GM23338 (cell line): ENCODE measurements at regions not wholly inside any gene's neighbourhood (a gene's known extent, or its start where the extent isn't known, plus 50 kb on each side); places are given as distances from the start of the nearest gene placed in this dataset.

Source experiments
- ATAC-seq: fragments of 200-7000 bp; cut with Tn5 transposase; 3 replicates; pipeline ENCODE4 v1.9.1; 2020
- DNase-seq: peaks from one replicate; pipeline ENCODE4 v3.0.0-alpha.2; 2015; ENCODE audit warnings: low spot score
- H2AFZ ChIP-seq: fragments of 200-600 bp; sonication (generic); 2 replicates; pipeline ENCODE4 v1.8.0; 2016; ENCODE audit warnings: antibody characterized with exemption, mild to moderate bottlenecking, moderate library complexity
- H3F3A ChIP-seq: fragments of 200-600 bp; sonication (generic); replicated peaks from 2 replicates; pipeline ENCODE4 v1.8.0; 2017; ENCODE audit warnings: antibody characterized with exemption, mixed run types, low read depth
- H3K27ac ChIP-seq: fragments of 200-600 bp; sonication (generic); 2 replicates; pipeline ENCODE4 v1.6.1; 2016; ENCODE audit warnings: low read depth
- H3K27me3 ChIP-seq: fragments of 200-600 bp; sonication (generic); 2 replicates; pipeline ENCODE4 v1.8.0; 2016; ENCODE audit warnings: mild to moderate bottlenecking, mixed run types, moderate library complexity; ENCODE audit not compliant: insufficient read depth
- H3K36me3 ChIP-seq: fragments of 200-600 bp; sonication (generic); 2 replicates; pipeline ENCODE4 v1.8.0; 2016; ENCODE audit warnings: mild to moderate bottlenecking; ENCODE audit not compliant: insufficient read depth
- H3K4me1 ChIP-seq: fragments of 200-600 bp; sonication (generic); 2 replicates; pipeline ENCODE4 v1.8.0; 2016; ENCODE audit warnings: mild to moderate bottlenecking, moderate library complexity; ENCODE audit not compliant: insufficient read depth
- H3K4me2 ChIP-seq: fragments of 200-600 bp; sonication (generic); 2 replicates; pipeline ENCODE4 v1.7.1; 2017; ENCODE audit warnings: mixed run types
- H3K4me3 ChIP-seq: fragments of 200-600 bp; sonication (generic); 2 replicates; pipeline ENCODE4 v1.6.1; 2016; ENCODE audit warnings: mixed run types
- H3K79me2 ChIP-seq: fragments of 200-600 bp; sonication (generic); replicated peaks from 2 replicates; pipeline ENCODE4 v1.8.0; 2017; ENCODE audit warnings: mild to moderate bottlenecking; ENCODE audit not compliant: insufficient read depth
- H3K9me2 ChIP-seq: fragments of 200-600 bp; sonication (generic); 2 replicates; pipeline ENCODE4 v1.8.0; 2017; ENCODE audit not compliant: insufficient read depth
- H4K20me1 ChIP-seq: fragments of 200-600 bp; sonication (generic); replicated peaks from 2 replicates; pipeline ENCODE4 v1.8.0; 2017; ENCODE audit warnings: mild to moderate bottlenecking; ENCODE audit not compliant: insufficient read depth
- H3K27ac Mint-ChIP-seq: 2 replicates; pipeline ENCODE4 v1.8.0; 2020; ENCODE audit warnings: inconsistent platforms, mild to moderate bottlenecking, moderate library complexity, mixed read lengths
- H3K27me3 Mint-ChIP-seq: 3 replicates; pipeline ENCODE4 v1.8.0; 2022; ENCODE audit warnings: low read depth, mild to moderate bottlenecking, moderate library complexity, mixed read lengths, inconsistent platforms; ENCODE audit not compliant: insufficient read depth, poor library complexity
- H3K36me3 Mint-ChIP-seq: 3 replicates; pipeline ENCODE4 v1.8.0; 2021; ENCODE audit warnings: low read depth, mild to moderate bottlenecking, inconsistent platforms, moderate library complexity, mixed read lengths
- H3K4me1 Mint-ChIP-seq: 3 replicates; pipeline ENCODE4 v1.8.0; 2020; ENCODE audit warnings: mild to moderate bottlenecking, inconsistent platforms, mixed read lengths
- H3K4me3 Mint-ChIP-seq: 3 replicates; pipeline ENCODE4 v1.8.0; 2021; ENCODE audit warnings: moderate library complexity, mild to moderate bottlenecking, inconsistent platforms, mixed read lengths
- H3K9me3 Mint-ChIP-seq: 3 replicates; pipeline ENCODE4 v1.8.0; 2020; ENCODE audit warnings: moderate library complexity, mild to moderate bottlenecking, inconsistent platforms, mixed read lengths
- CREB1 ChIP-seq: fragments of 250-450 bp; sonication (Bioruptor Pico); IDR thresholded peaks from 2 replicates; pipeline ENCODE4 v1.5.0; 2020; ENCODE audit warnings: low read depth, mild to moderate bottlenecking, moderate library complexity
- EZH2phosphoT487 ChIP-seq: fragments of 200-600 bp; sonication (generic); IDR thresholded peaks from one replicate; pipeline ENCODE4 v1.8.1; 2018; ENCODE audit warnings: antibody characterized with exemption; ENCODE audit not compliant: unreplicated experiment
- ZNF462 ChIP-seq: fragments of 250-450 bp; sonication (Bioruptor Pico); IDR thresholded peaks from 2 replicates; pipeline ENCODE4 v1.5.0; 2020; ENCODE audit warnings: mild to moderate bottlenecking, moderate library complexity
- TF ChIP-seq, protein P1 (sequence below): IDR thresholded peaks from one replicate; pipeline ENCODE4 v1.6.1; 2018; ENCODE audit warnings: antibody characterized with exemption; ENCODE audit not compliant: unreplicated experiment
- TF ChIP-seq, protein P2 (sequence below): IDR thresholded peaks from 2 replicates; pipeline ENCODE4 v1.6.1; 2016; ENCODE audit warnings: antibody characterized with exemption
- TF ChIP-seq, protein P3 (sequence below), 2 experiments: fragments of 200-600 bp in 1 of 2; sonication (generic) in 1 of 2; conservative IDR thresholded peaks; 2 replicates each; pipeline versions ENCODE4 v1.5.1 to v1.6.1; 2016 to 2017; ENCODE audit warnings: antibody characterized with exemption in 2 of 2, low read depth in 2 of 2, mild to moderate bottlenecking in 2 of 2, moderate library complexity in 1 of 2

DNA sequence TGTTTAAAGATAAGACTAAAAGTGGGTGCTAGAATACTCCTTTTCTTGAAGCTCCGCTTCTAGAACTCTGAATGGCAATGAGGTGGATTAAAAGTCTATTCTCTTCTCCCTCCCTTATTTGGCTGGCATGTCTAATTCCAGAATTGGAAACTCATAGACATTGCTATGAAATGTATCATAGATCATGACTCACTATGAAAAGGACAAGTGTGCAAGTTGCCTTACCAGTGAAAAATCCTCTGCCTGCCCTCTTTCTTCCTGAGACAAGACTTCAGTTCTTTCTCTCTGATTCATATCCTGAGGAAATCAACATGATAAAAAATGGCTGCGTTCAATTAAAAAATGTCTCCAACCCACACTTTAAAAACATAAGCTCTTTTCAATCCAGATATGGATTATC, 73.2 kb upstream of the BLID start:
- H3K36me3 ChIP-seq = no peaks in the 10 kb centered on the region
- H3K9me2 ChIP-seq = no peaks in the 10 kb centered on the region
- H2AFZ ChIP-seq = no peak overlapping the region
- Mint-ChIP-seq H3K4me1 (no peaks in the 10 kb centered on the region), H3K9me3 (no peaks in the 10 kb centered on the region), H3K27ac (no peak overlapping the region), H3K36me3 (no peaks in the 10 kb centered on the region), H3K27me3 (peaks cover 3% of the 10 kb centered on the region), H3K4me3 (no peak overlapping the region)
- no peaks in the 10 kb centered on the region for H3K79me2 ChIP-seq
- no peaks in the 10 kb centered on the region for H4K20me1 ChIP-seq
- H3K4me3 ChIP-seq = no peak overlapping the region
- no peak for ATAC-seq
- no peak for DNase-seq
- no peaks in the 10 kb centered on the region for H3F3A ChIP-seq
- TF ChIP-seq, protein P1, sequence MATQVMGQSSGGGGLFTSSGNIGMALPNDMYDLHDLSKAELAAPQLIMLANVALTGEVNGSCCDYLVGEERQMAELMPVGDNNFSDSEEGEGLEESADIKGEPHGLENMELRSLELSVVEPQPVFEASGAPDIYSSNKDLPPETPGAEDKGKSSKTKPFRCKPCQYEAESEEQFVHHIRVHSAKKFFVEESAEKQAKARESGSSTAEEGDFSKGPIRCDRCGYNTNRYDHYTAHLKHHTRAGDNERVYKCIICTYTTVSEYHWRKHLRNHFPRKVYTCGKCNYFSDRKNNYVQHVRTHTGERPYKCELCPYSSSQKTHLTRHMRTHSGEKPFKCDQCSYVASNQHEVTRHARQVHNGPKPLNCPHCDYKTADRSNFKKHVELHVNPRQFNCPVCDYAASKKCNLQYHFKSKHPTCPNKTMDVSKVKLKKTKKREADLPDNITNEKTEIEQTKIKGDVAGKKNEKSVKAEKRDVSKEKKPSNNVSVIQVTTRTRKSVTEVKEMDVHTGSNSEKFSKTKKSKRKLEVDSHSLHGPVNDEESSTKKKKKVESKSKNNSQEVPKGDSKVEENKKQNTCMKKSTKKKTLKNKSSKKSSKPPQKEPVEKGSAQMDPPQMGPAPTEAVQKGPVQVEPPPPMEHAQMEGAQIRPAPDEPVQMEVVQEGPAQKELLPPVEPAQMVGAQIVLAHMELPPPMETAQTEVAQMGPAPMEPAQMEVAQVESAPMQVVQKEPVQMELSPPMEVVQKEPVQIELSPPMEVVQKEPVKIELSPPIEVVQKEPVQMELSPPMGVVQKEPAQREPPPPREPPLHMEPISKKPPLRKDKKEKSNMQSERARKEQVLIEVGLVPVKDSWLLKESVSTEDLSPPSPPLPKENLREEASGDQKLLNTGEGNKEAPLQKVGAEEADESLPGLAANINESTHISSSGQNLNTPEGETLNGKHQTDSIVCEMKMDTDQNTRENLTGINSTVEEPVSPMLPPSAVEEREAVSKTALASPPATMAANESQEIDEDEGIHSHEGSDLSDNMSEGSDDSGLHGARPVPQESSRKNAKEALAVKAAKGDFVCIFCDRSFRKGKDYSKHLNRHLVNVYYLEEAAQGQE = no peak
- TF ChIP-seq, protein P2, sequence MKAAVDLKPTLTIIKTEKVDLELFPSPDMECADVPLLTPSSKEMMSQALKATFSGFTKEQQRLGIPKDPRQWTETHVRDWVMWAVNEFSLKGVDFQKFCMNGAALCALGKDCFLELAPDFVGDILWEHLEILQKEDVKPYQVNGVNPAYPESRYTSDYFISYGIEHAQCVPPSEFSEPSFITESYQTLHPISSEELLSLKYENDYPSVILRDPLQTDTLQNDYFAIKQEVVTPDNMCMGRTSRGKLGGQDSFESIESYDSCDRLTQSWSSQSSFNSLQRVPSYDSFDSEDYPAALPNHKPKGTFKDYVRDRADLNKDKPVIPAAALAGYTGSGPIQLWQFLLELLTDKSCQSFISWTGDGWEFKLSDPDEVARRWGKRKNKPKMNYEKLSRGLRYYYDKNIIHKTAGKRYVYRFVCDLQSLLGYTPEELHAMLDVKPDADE = no peak
- H3K4me2 ChIP-seq = no peak overlapping the region
- H3K4me1 ChIP-seq = no peaks in the 10 kb centered on the region
- no peaks in the 10 kb centered on the region for H3K27me3 ChIP-seq
- H3K27ac ChIP-seq = no peak overlapping the region

- Mint-ChIP-seq H3K27me3 (no peaks in the 10 kb centered on the region), H3K9me3 (no peaks in the 10 kb centered on the region)
These were observed 71.6 kb upstream of the BLID start for GRCh38 chr11:122187373-122188165.

More at GRCh38 chr11:122187373-122188165, 71.6 kb upstream of the BLID start:
- ATAC-seq = no peak
- Histone ChIP-seq H3K9me2 (no peaks in the 10 kb centered on the region), H3K36me3 (no peaks in the 10 kb centered on the region), H3K27ac (no peak overlapping the region), H4K20me1 (no peaks in the 10 kb centered on the region), H3K4me2 (no peak overlapping the region), H3K4me3 (no peak overlapping the region), H3K79me2 (no peaks in the 10 kb centered on the region), H3F3A (no peaks in the 10 kb centered on the region), H2AFZ (no peak overlapping the region), H3K27me3 (no peaks in the 10 kb centered on the region), H3K4me1 (no peaks in the 10 kb centered on the region)
- TF ChIP-seq, protein P3, sequence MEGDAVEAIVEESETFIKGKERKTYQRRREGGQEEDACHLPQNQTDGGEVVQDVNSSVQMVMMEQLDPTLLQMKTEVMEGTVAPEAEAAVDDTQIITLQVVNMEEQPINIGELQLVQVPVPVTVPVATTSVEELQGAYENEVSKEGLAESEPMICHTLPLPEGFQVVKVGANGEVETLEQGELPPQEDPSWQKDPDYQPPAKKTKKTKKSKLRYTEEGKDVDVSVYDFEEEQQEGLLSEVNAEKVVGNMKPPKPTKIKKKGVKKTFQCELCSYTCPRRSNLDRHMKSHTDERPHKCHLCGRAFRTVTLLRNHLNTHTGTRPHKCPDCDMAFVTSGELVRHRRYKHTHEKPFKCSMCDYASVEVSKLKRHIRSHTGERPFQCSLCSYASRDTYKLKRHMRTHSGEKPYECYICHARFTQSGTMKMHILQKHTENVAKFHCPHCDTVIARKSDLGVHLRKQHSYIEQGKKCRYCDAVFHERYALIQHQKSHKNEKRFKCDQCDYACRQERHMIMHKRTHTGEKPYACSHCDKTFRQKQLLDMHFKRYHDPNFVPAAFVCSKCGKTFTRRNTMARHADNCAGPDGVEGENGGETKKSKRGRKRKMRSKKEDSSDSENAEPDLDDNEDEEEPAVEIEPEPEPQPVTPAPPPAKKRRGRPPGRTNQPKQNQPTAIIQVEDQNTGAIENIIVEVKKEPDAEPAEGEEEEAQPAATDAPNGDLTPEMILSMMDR (conservative IDR thresholded peaks at IDR 0.05; ENCODE audit: low read depth in 2 of 2) = no peak
- TF ChIP-seq, protein P2 = no peak
- no peak for TF ChIP-seq CREB1 (CRISPR knock-in tag)
- TF ChIP-seq EZH2phosphoT487 = no peak
- no peak for TF ChIP-seq ZNF462 (CRISPR knock-in tag)
- no peak overlapping the region for H3K27ac Mint-ChIP-seq
- H3K4me3 Mint-ChIP-seq = no peak overlapping the region
- no peaks in the 10 kb centered on the region for H3K36me3 Mint-ChIP-seq
- DNase-seq = no peak
- H3K4me1 Mint-ChIP-seq = no peaks in the 10 kb centered on the region
